HEK293 (cell line): ENCODE measurements at regions not wholly inside any gene's neighbourhood (a gene's known extent, or its start where the extent isn't known, plus 50 kb on each side); places are given as distances from the start of the nearest gene placed in this dataset.

ENCODE experiments used
- CTCF ChIA-PET: fragments of 350-600 bp; formaldehyde crosslinking; extraction: SDS; loops from one replicate; lab custom pipeline; 2021; ENCODE audit warnings: antibody characterized with exemption; lab: Yijun Ruan, JAX
- POLR2A ChIA-PET: fragments of 300-600 bp; formaldehyde crosslinking; extraction: SDS; loops from one replicate; lab custom pipeline; 2020; ENCODE audit warnings: antibody characterized with exemption, inconsistent platforms; lab: Yijun Ruan, JAX
- H3K27ac ChIP-seq: fragments of 200-500 bp; sonication (Bioruptor generic); 2 replicates; pipeline ENCODE4 v1.5.1; 2014; ENCODE audit warnings: low read depth, low read length, control low read depth, inconsistent platforms; ENCODE audit errors: extremely low read depth
- H3K36me3 ChIP-seq, 2 experiments: fragments of 200-500 bp in 1 of 2; sonication (Bioruptor generic) in 1 of 2; 1 replicate in 1 of 2; 2 replicates in 1 of 2; pipeline ENCODE4 v1.5.1; 2014 to 2017; ENCODE audit warnings: inconsistent platforms in 2 of 2, low read length in 2 of 2; ENCODE audit not compliant: control insufficient read depth in 2 of 2, insufficient read depth in 1 of 2
- H3K4me1 ChIP-seq: fragments of 200-500 bp; sonication (Bioruptor generic); 2 replicates; pipeline ENCODE4 v1.5.1; 2014; ENCODE audit warnings: mild to moderate bottlenecking, low read length, inconsistent platforms; ENCODE audit not compliant: control insufficient read depth, insufficient read depth
- H3K4me3 ChIP-seq: 2 replicates; pipeline ENCODE4 v1.5.1; 2011; ENCODE audit warnings: low read depth, mild to moderate bottlenecking, control low read depth, low read length, moderate library complexity
- H3K9me3 ChIP-seq: fragments of 200-500 bp; sonication (Bioruptor generic); 2 replicates; pipeline ENCODE4 v1.5.1; 2014; ENCODE audit warnings: low read depth, low read length, inconsistent platforms; ENCODE audit not compliant: control insufficient read depth, insufficient read depth
- HOXD13 ChIP-seq: sonication (generic); formaldehyde crosslinking; IDR thresholded peaks from 2 replicates; pipeline ENCODE4 v1.8.0; 2022; ENCODE audit warnings: missing genetic modification reagents, borderline replicate concordance
- OVOL3 ChIP-seq: fragments of 450-650 bp; formaldehyde crosslinking; IDR thresholded peaks from 2 replicates; pipeline ENCODE4 v1.5.1; 2016; ENCODE audit warnings: missing biosample characterization, missing genetic modification characterization
- SP7 ChIP-seq: fragments of 450-650 bp; formaldehyde crosslinking; IDR thresholded peaks from 2 replicates; pipeline ENCODE4 v1.5.1; 2016; ENCODE audit warnings: missing biosample characterization, missing genetic modification characterization
- TCF7L2 ChIP-seq: IDR thresholded peaks from 2 replicates; pipeline ENCODE4 v1.6.1; 2011; ENCODE audit warnings: low read depth, mild to moderate bottlenecking, inconsistent platforms, low read length, moderate library complexity, borderline replicate concordance
- ZBTB1 ChIP-seq: fragments of 450-650 bp; formaldehyde crosslinking; IDR thresholded peaks from 2 replicates; pipeline ENCODE4 v1.5.1; 2016; ENCODE audit warnings: missing biosample characterization, missing genetic modification characterization
- ZBTB17 ChIP-seq: fragments of 450-650 bp; formaldehyde crosslinking; IDR thresholded peaks from 2 replicates; pipeline ENCODE4 v1.5.1; 2016; ENCODE audit warnings: missing biosample characterization, missing genetic modification characterization
- ZFP69B ChIP-seq: fragments of 450-650 bp; formaldehyde crosslinking; IDR thresholded peaks from 2 replicates; pipeline ENCODE4 v1.5.1; 2016; ENCODE audit warnings: missing biosample characterization, missing genetic modification characterization
- ZNF19 ChIP-seq: fragments of 450-650 bp; formaldehyde crosslinking; IDR thresholded peaks from 2 replicates; pipeline ENCODE4; 2016; ENCODE audit warnings: missing biosample characterization, missing genetic modification characterization, low read depth
- ZNF214 ChIP-seq: fragments of 450-650 bp; formaldehyde crosslinking; IDR thresholded peaks from 2 replicates; pipeline ENCODE4 v1.5.1; 2017; ENCODE audit warnings: missing biosample characterization, mild to moderate bottlenecking, missing genetic modification characterization, borderline replicate concordance
- ZNF23 ChIP-seq: fragments of 450-650 bp; formaldehyde crosslinking; IDR thresholded peaks from 2 replicates; pipeline ENCODE4 v1.5.1; 2016; ENCODE audit warnings: missing biosample characterization, missing genetic modification characterization, borderline replicate concordance
- ZNF341 ChIP-seq: fragments of 450-650 bp; formaldehyde crosslinking; IDR thresholded peaks from 2 replicates; pipeline ENCODE4; 2016; ENCODE audit warnings: low read depth, missing biosample characterization, missing genetic modification characterization
- ZNF354C ChIP-seq: fragments of 450-650 bp; formaldehyde crosslinking; IDR thresholded peaks from 2 replicates; pipeline ENCODE4 v1.5.1; 2016; ENCODE audit warnings: missing biosample characterization, missing genetic modification characterization, low read depth, borderline replicate concordance
- ZNF629 ChIP-seq: fragments of 450-650 bp; formaldehyde crosslinking; IDR thresholded peaks from 2 replicates; pipeline ENCODE4 v1.5.1; 2017; ENCODE audit warnings: missing biosample characterization, missing genetic modification characterization
- ZNF670 ChIP-seq: fragments of 450-650 bp; formaldehyde crosslinking; IDR thresholded peaks from 2 replicates; pipeline ENCODE4 v1.5.1; 2016; ENCODE audit warnings: missing biosample characterization, missing genetic modification characterization, low read depth
- ZNF791 ChIP-seq: fragments of 450-650 bp; formaldehyde crosslinking; IDR thresholded peaks from 2 replicates; pipeline ENCODE4 v1.5.1; 2016; ENCODE audit warnings: missing biosample characterization, missing genetic modification characterization
- ZNF837 ChIP-seq: fragments of 450-650 bp; formaldehyde crosslinking; IDR thresholded peaks from 2 replicates; pipeline ENCODE4 v1.5.1; 2016; ENCODE audit warnings: missing biosample characterization, missing genetic modification characterization
- ZSCAN16 ChIP-seq: fragments of 450-650 bp; formaldehyde crosslinking; IDR thresholded peaks from 2 replicates; pipeline ENCODE4 v1.5.1; 2016; ENCODE audit warnings: missing biosample characterization, missing genetic modification characterization
- TF ChIP-seq, protein P1 (sequence below): fragments of 450-650 bp; formaldehyde crosslinking; IDR thresholded peaks from 2 replicates; pipeline ENCODE4 v1.5.1; 2016; ENCODE audit warnings: missing biosample characterization, missing genetic modification characterization
- TF ChIP-seq, protein P2 (sequence below): fragments of 450-650 bp; IDR thresholded peaks from 2 replicates; pipeline ENCODE4 v1.5.1; 2018; ENCODE audit warnings: missing biosample characterization, missing genetic modification characterization
- TF ChIP-seq, protein P3 (sequence below): fragments of 450-650 bp; formaldehyde crosslinking; IDR thresholded peaks from 2 replicates; pipeline ENCODE4 v1.5.1; 2016; ENCODE audit warnings: missing biosample characterization, missing genetic modification characterization
- TF ChIP-seq, protein P4 (sequence below): fragments of 450-650 bp; formaldehyde crosslinking; IDR thresholded peaks from 2 replicates; pipeline ENCODE4 v1.5.1; 2016; ENCODE audit warnings: missing biosample characterization, missing genetic modification characterization, low read depth

DNA sequence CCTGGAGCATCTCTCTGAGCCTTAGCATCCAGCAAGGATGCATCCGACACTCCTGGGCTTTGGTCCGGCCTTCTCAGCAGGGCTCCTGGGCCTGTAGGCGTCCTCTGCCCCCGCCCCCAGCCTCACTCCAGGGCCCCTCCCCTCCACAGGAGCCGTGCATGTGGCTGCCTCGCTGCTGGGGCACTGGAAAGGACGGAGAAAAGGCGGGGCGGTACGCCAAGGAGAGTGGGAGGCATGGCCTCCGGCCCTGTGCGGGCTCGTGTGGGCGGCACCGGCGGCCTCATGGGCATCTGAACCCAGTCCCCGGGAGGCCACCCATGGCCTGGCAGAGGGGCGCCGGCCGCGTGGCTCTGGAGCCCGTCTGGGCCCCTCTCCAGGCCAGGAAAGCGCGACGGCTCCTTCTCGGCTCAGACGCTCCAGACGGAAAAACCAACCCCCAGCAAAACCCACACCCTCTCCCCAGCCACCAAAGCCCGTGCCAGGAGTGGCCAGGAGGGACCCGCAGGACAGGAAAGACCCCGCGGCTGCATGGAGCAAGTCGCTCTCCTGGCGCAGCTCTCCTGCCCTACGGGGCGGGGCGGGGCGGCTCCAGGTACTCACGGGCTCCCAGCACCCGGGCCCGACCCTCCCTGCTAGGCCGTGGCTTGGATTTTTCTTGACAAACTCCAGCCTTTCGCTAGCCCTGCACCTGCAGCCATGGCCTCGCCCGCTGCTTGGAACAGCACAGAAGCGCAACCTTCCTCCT is 419.9 kb downstream of the QKI start:
- no peaks in the 10 kb centered on the region for H3K9me3 ChIP-seq
- no peak overlapping the region for H3K27ac ChIP-seq
- ChIA-PET CTCF (no interaction called here), POLR2A (no interaction called here)
- TF ChIP-seq ZNF354C (tag by site-specific recombination) = no peak
- TF ChIP-seq ZSCAN16 (tag by site-specific recombination) = no peak
- TF ChIP-seq ZNF791 (tag by site-specific recombination) = no peak
- TF ChIP-seq TCF7L2 = no peak
- TF ChIP-seq ZNF214 (tag by site-specific recombination) = no peak
- TF ChIP-seq ZBTB1 (tag by site-specific recombination) = no peak
- no peak for TF ChIP-seq OVOL3 (tag by site-specific recombination)
- TF ChIP-seq ZBTB17 = no peak
- TF ChIP-seq HOXD13 (CRISPR knock-in tag) = no peak
- no peak for TF ChIP-seq ZNF341 (tag by site-specific recombination)
- TF ChIP-seq, protein P1, sequence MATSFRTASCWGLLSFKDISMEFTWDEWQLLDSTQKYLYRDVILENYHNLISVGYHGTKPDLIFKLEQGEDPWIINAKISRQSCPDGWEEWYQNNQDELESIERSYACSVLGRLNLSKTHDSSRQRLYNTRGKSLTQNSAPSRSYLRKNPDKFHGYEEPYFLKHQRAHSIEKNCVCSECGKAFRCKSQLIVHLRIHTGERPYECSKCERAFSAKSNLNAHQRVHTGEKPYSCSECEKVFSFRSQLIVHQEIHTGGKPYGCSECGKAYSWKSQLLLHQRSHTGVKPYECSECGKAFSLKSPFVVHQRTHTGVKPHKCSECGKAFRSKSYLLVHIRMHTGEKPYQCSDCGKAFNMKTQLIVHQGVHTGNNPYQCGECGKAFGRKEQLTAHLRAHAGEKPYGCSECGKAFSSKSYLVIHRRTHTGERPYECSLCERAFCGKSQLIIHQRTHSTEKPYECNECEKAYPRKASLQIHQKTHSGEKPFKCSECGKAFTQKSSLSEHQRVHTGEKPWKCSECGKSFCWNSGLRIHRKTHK (tag by site-specific recombination) = no peak
- TF ChIP-seq, protein P2, sequence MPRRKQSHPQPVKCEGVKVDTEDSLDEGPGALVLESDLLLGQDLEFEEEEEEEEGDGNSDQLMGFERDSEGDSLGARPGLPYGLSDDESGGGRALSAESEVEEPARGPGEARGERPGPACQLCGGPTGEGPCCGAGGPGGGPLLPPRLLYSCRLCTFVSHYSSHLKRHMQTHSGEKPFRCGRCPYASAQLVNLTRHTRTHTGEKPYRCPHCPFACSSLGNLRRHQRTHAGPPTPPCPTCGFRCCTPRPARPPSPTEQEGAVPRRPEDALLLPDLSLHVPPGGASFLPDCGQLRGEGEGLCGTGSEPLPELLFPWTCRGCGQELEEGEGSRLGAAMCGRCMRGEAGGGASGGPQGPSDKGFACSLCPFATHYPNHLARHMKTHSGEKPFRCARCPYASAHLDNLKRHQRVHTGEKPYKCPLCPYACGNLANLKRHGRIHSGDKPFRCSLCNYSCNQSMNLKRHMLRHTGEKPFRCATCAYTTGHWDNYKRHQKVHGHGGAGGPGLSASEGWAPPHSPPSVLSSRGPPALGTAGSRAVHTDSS = no peak
- no peak for TF ChIP-seq ZNF837 (tag by site-specific recombination)
- no peak for TF ChIP-seq SP7 (tag by site-specific recombination)
- no peak for TF ChIP-seq ZNF23 (tag by site-specific recombination)
- TF ChIP-seq ZNF629 = no peak
- no peak for TF ChIP-seq ZNF670 (tag by site-specific recombination)
- no peak for TF ChIP-seq ZNF19 (tag by site-specific recombination)
- TF ChIP-seq, protein P3, sequence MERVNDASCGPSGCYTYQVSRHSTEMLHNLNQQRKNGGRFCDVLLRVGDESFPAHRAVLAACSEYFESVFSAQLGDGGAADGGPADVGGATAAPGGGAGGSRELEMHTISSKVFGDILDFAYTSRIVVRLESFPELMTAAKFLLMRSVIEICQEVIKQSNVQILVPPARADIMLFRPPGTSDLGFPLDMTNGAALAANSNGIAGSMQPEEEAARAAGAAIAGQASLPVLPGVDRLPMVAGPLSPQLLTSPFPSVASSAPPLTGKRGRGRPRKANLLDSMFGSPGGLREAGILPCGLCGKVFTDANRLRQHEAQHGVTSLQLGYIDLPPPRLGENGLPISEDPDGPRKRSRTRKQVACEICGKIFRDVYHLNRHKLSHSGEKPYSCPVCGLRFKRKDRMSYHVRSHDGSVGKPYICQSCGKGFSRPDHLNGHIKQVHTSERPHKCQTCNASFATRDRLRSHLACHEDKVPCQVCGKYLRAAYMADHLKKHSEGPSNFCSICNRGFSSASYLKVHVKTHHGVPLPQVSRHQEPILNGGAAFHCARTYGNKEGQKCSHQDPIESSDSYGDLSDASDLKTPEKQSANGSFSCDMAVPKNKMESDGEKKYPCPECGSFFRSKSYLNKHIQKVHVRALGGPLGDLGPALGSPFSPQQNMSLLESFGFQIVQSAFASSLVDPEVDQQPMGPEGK (tag by site-specific recombination) = no peak
- no peaks in the 10 kb centered on the region for H3K36me3 ChIP-seq
- H3K4me1 ChIP-seq = no peaks in the 10 kb centered on the region
- H3K4me3 ChIP-seq = no peak overlapping the region

DNA sequence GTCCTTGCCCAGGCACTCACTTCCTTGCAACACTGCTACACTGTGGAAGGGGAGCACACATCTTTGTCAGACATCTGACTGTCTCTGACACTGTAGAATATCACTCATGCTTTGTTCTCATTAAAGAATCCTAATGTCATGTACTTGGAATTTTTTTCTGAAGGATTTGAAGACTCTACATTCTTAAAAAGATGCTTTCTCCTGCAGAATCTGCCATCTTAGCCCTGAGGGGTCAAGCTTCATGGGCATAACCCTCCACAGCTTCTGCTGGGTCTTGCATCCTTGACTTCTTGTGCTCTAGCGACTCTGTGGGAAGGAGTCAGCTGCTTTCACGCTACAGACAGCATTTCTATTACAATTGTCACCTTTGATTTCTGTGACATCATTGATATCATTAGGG is 417.2 kb downstream of the QKI start:
- no peak overlapping the region for H3K4me3 ChIP-seq
- H3K9me3 ChIP-seq = no peaks in the 10 kb centered on the region
- no peak overlapping the region for H3K27ac ChIP-seq
- POLR2A ChIA-PET = no interaction called here
- CTCF ChIA-PET = no interaction called here
- no peaks in the 10 kb centered on the region for H3K4me1 ChIP-seq
- H3K36me3 ChIP-seq = no peaks in the 10 kb centered on the region
- TF ChIP-seq, protein P4, sequence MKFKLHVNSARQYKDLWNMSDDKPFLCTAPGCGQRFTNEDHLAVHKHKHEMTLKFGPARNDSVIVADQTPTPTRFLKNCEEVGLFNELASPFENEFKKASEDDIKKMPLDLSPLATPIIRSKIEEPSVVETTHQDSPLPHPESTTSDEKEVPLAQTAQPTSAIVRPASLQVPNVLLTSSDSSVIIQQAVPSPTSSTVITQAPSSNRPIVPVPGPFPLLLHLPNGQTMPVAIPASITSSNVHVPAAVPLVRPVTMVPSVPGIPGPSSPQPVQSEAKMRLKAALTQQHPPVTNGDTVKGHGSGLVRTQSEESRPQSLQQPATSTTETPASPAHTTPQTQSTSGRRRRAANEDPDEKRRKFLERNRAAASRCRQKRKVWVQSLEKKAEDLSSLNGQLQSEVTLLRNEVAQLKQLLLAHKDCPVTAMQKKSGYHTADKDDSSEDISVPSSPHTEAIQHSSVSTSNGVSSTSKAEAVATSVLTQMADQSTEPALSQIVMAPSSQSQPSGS (tag by site-specific recombination) = no peak
- TF ChIP-seq ZFP69B = no peak
- TF ChIP-seq ZNF354C (tag by site-specific recombination) = no peak
